ENCODE measurements at regions not wholly inside any gene's neighbourhood (a gene's known extent, or its start where the extent isn't known, plus 50 kb on each side); places are given as distances from the start of the nearest gene placed in this dataset.

GRCh38 chr21:23624281-23624680 lies 1983.0 kb downstream of the MRPL39 start:
- Histone ChIP-seq H3K27me3 (no peaks in the 10 kb centered on the region), H3K9me3 (no peaks in the 10 kb centered on the region), H3K4me3 (no peak overlapping the region), H3K27ac (no peak overlapping the region), H3K36me3 (no peaks in the 10 kb centered on the region), H3K4me1 (no peaks in the 10 kb centered on the region)
- DNase-seq = no peak
- intact Hi-C loops (cut with DNase I) = no loop called here
- no peak for ATAC-seq
- no peak for TF ChIP-seq CTCF (IDR thresholded peaks at IDR 0.05)

GRCh38 chr21:23613014-23613413 lies 1994.3 kb downstream of the MRPL39 start:
- H3K4me3 ChIP-seq = no peak overlapping the region
- intact Hi-C loops (cut with DNase I) = no loop called here
- ATAC-seq (no peak), DNase-seq (no peak)
- no peaks in the 10 kb centered on the region for H3K4me1 ChIP-seq
- no peaks in the 10 kb centered on the region for H3K36me3 ChIP-seq
- H3K27ac ChIP-seq = no peak overlapping the region
- no peaks in the 10 kb centered on the region for H3K9me3 ChIP-seq
- H3K27me3 ChIP-seq = no peaks in the 10 kb centered on the region
- no peak for TF ChIP-seq CTCF (IDR thresholded peaks at IDR 0.05)

GRCh38 chr21:23612210-23612609 lies 1995.1 kb downstream of the MRPL39 start:
- no peaks in the 10 kb centered on the region for H3K9me3 ChIP-seq
- intact Hi-C loops (cut with DNase I) = no loop called here
- ATAC-seq (no peak), DNase-seq (no peak)
- no peak for TF ChIP-seq CTCF (IDR thresholded peaks at IDR 0.05)
- no peaks in the 10 kb centered on the region for H3K27me3 ChIP-seq
- no peak overlapping the region for H3K4me3 ChIP-seq
- no peaks in the 10 kb centered on the region for H3K4me1 ChIP-seq
- no peak overlapping the region for H3K27ac ChIP-seq
- H3K36me3 ChIP-seq = no peaks in the 10 kb centered on the region

GRCh38 chr21:23607782-23608431 lies 1999.4 kb downstream of the MRPL39 start:
- H3K4me1 ChIP-seq = no peaks in the 10 kb centered on the region
- no peaks in the 10 kb centered on the region for H3K27me3 ChIP-seq
- intact Hi-C loops (cut with DNase I) = no loop called here
- H3K9me3 ChIP-seq = no peaks in the 10 kb centered on the region
- H3K4me3 ChIP-seq = no peak overlapping the region
- DNase-seq (no peak), ATAC-seq (no peak)
- no peaks in the 10 kb centered on the region for H3K36me3 ChIP-seq
- H3K27ac ChIP-seq = no peak overlapping the region
- TF ChIP-seq CTCF (IDR thresholded peaks at IDR 0.05) = no peak

GRCh38 chr21:23601549-23601948 lies 2005.7 kb downstream of the MRPL39 start:
- Histone ChIP-seq H3K27ac (no peak overlapping the region), H3K4me3 (no peak overlapping the region), H3K36me3 (no peaks in the 10 kb centered on the region), H3K27me3 (no peaks in the 10 kb centered on the region), H3K4me1 (no peaks in the 10 kb centered on the region), H3K9me3 (no peaks in the 10 kb centered on the region)
- intact Hi-C loops (cut with DNase I) = no loop called here
- TF ChIP-seq CTCF (IDR thresholded peaks at IDR 0.05) = no peak
- ATAC-seq (no peak), DNase-seq (no peak)

GRCh38 chr21:23593582-23593981 lies 2013.7 kb downstream of the MRPL39 start:
- no peaks in the 10 kb centered on the region for H3K36me3 ChIP-seq
- H3K4me1 ChIP-seq = no peaks in the 10 kb centered on the region
- no peak for TF ChIP-seq CTCF (IDR thresholded peaks at IDR 0.05)
- no peaks in the 10 kb centered on the region for H3K27me3 ChIP-seq
- H3K4me3 ChIP-seq = no peak overlapping the region
- no peak overlapping the region for H3K27ac ChIP-seq
- intact Hi-C loops (cut with DNase I) = no loop called here
- DNase-seq = no peak
- no peak for ATAC-seq
- H3K9me3 ChIP-seq = no peaks in the 10 kb centered on the region
